Mesothelial cell of epicardium (in vitro differentiated cells): ENCODE measurements at regions not wholly inside any gene's neighbourhood (a gene's known extent, or its start where the extent isn't known, plus 50 kb on each side); places are given as distances from the start of the nearest gene placed in this dataset.

Experiments
- DNase-seq, 2 experiments: peaks; one replicate each; pipeline ENCODE4 v3.0.0; 2021; ENCODE audit warnings: low spot score in 2 of 2; ENCODE audit not compliant: unreplicated experiment in 2 of 2
- H3K27ac Mint-ChIP-seq: 2 replicates; pipeline ENCODE4 v1.8.0; 2021; ENCODE audit warnings: mixed read lengths
- H3K27me3 Mint-ChIP-seq: 2 replicates; pipeline ENCODE4 v1.8.0; 2021; ENCODE audit warnings: low read depth, mixed read lengths
- H3K36me3 Mint-ChIP-seq: 2 replicates; pipeline ENCODE4 v1.8.0; 2021; ENCODE audit warnings: mixed read lengths
- H3K4me1 Mint-ChIP-seq: 2 replicates; pipeline ENCODE4 v1.8.0; 2021; ENCODE audit warnings: mixed read lengths
- H3K4me3 Mint-ChIP-seq: 2 replicates; pipeline ENCODE4 v1.8.0; 2021; ENCODE audit warnings: mild to moderate bottlenecking, moderate library complexity, mixed read lengths
- H3K9me3 Mint-ChIP-seq: 2 replicates; pipeline ENCODE4 v1.8.0; 2021; ENCODE audit warnings: mixed read lengths
- CTCF ChIP-seq: fragments of 200-600 bp; sonication (generic); IDR thresholded peaks from one replicate; pipeline ENCODE4 v1.5.0; 2021; ENCODE audit warnings: antibody characterized with exemption; ENCODE audit not compliant: unreplicated experiment

DNA sequence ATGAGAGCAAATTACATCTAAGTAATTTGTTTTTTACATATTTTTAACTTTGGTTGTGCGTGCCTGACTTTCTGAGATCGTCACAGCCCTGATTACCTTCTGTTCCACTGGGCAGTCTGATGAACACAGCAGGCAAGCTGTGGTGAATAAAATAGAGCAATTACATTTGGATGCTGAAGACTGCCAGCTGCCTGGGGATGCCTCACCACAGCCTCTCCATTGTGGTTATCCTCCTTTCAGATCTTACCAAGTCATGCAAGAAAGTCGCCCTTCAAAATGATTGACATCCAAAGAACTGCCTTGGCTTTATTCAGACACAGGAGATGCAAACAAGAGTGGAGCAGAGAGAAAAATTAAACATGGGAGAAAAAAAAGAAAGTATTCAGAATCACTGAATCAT lies 456.6 kb upstream of the TMPO start:
- no peak overlapping the region for H3K27ac Mint-ChIP-seq
- H3K9me3 Mint-ChIP-seq = no peaks in the 10 kb centered on the region
- H3K4me3 Mint-ChIP-seq = no peak overlapping the region
- no peaks in the 10 kb centered on the region for H3K36me3 Mint-ChIP-seq
- H3K4me1 Mint-ChIP-seq = peaks cover under 1% of the 10 kb centered on the region
- TF ChIP-seq CTCF = no peak
- no peak for DNase-seq
- no peaks in the 10 kb centered on the region for H3K27me3 Mint-ChIP-seq

DNA sequence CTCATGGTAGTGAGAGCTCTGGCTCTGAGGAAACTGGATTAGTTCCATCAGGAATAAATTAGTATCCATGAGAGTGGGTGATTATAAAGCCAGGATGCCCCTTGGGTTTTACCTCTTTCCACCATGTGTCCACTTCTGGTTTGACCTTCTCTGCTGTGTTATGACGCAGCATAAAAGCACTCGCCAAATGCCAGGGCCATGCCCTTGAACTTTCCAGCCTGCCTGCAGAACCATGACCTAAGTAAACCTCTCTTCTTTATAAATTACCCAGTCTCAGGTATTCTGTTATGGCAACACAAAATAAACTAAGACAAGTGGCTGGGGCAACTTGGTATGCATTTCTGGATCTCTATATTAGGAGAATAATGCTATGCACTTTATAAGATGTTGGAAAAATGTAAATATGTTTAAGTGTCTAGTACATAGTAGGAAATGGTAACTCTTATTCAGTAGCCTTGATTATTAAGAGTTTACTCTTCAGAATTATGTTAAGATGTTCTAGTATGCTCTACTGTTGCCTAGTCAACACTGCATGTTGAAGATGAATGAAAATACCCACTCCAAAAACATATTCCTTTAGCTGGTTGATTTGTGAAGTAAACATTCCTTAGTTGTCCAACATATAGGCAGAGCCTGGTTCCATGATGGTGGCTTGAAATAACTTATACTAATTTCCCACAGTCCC lies 455.6 kb upstream of the TMPO start:
- no peaks in the 10 kb centered on the region for H3K9me3 Mint-ChIP-seq
- no peak for DNase-seq
- H3K4me3 Mint-ChIP-seq = no peak overlapping the region
- no peaks in the 10 kb centered on the region for H3K27me3 Mint-ChIP-seq
- peaks cover 7% of the 10 kb centered on the region for H3K4me1 Mint-ChIP-seq
- H3K36me3 Mint-ChIP-seq = no peaks in the 10 kb centered on the region
- H3K27ac Mint-ChIP-seq = no peak overlapping the region
- no peak for TF ChIP-seq CTCF

- no peak for DNase-seq
- Mint-ChIP-seq H3K9me3 (no peaks in the 10 kb centered on the region), H3K4me1 (peaks cover 7% of the 10 kb centered on the region), H3K36me3 (no peaks in the 10 kb centered on the region), H3K27ac (no peak overlapping the region), H3K27me3 (no peaks in the 10 kb centered on the region), H3K4me3 (no peak overlapping the region)
- no peak for TF ChIP-seq CTCF
These were observed 455.0 kb upstream of the TMPO start for GRCh38 chr12:98060411-98060810.

DNA sequence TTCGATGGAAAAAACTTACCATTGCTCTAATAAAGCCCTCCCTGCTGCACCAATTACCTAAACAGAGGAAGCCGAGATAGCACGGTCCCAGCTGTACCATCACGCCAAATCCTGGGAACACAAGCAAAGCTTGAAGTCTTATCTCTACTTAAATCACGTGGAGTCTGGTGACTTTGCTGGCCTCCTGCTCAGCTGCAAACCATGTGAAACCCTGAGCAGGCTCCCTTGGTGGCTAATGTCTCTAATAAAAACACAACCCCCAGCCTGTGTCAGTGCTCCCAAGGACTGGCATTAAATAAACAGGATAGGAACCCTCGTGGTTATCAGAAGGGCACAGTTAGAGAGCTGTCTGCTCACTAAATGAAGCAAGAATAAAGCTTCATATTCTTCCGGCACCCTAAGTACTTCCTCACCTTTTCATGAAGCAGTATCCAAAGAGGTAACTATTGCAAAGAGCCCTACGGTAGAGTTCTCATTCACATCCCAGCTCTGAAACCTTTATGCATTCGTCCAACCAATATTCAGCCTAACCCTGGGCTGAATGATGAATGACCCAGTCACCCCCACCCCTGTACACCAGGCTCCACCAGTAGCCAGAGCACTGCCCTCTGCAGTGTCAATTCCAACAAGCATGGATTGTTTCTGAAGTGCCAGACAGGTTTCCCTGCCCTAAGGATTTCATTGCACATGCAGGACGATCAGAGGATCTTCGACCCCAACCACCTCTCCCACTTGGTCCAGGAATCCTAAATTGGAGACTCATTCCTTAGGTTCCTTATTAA lies 452.7 kb upstream of the TMPO start:
- Mint-ChIP-seq H3K36me3 (no peaks in the 10 kb centered on the region), H3K9me3 (no peaks in the 10 kb centered on the region), H3K27me3 (no peaks in the 10 kb centered on the region), H3K4me3 (no peak overlapping the region), H3K4me1 (peaks cover 7% of the 10 kb centered on the region), H3K27ac (no peak overlapping the region)
- no peak for TF ChIP-seq CTCF
- no peak for DNase-seq

DNA sequence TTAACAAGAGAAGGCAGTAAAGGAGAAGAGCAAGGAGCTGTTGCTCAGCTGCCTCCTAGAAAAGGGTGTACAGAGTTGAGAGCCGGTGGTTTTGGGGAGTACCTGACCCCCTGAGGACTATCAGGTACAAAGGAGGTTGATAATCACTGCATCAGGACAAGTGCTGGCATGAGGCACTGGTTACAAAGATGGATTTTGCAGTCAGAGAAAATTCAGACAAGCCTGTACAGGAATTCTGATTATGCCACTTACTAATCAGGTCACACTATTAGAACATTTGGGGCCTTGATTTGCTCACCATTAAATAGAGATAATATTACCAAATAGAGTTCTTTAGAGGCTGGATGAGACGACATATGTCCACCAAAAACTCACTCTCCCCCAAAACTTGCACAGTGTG lies 450.9 kb upstream of the TMPO start:
- TF ChIP-seq CTCF = no peak
- no peaks in the 10 kb centered on the region for H3K36me3 Mint-ChIP-seq
- peaks cover 7% of the 10 kb centered on the region for H3K4me1 Mint-ChIP-seq
- no peaks in the 10 kb centered on the region for H3K9me3 Mint-ChIP-seq
- no peak for DNase-seq
- no peak overlapping the region for H3K27ac Mint-ChIP-seq
- no peak overlapping the region for H3K4me3 Mint-ChIP-seq
- H3K27me3 Mint-ChIP-seq = no peaks in the 10 kb centered on the region
